HEK293 (cell line): ENCODE measurements at regions not wholly inside any gene's neighbourhood (a gene's known extent, or its start where the extent isn't known, plus 50 kb on each side); places are given as distances from the start of the nearest gene placed in this dataset.

Experiments used
- CTCF ChIA-PET: fragments of 350-600 bp; formaldehyde crosslinking; extraction: SDS; loops from one replicate; lab custom pipeline; 2021; ENCODE audit warnings: antibody characterized with exemption; lab: Yijun Ruan, JAX
- POLR2A ChIA-PET: fragments of 300-600 bp; formaldehyde crosslinking; extraction: SDS; loops from one replicate; lab custom pipeline; 2020; ENCODE audit warnings: antibody characterized with exemption, inconsistent platforms; lab: Yijun Ruan, JAX
- H3K27ac ChIP-seq: fragments of 200-500 bp; sonication (Bioruptor generic); 2 replicates; pipeline ENCODE4 v1.5.1; 2014; ENCODE audit warnings: low read depth, low read length, control low read depth, inconsistent platforms; ENCODE audit errors: extremely low read depth
- H3K36me3 ChIP-seq, 2 experiments: fragments of 200-500 bp in 1 of 2; sonication (Bioruptor generic) in 1 of 2; 1 replicate in 1 of 2; 2 replicates in 1 of 2; pipeline ENCODE4 v1.5.1; 2014 to 2017; ENCODE audit warnings: inconsistent platforms in 2 of 2, low read length in 2 of 2; ENCODE audit not compliant: control insufficient read depth in 2 of 2, insufficient read depth in 1 of 2
- H3K4me1 ChIP-seq: fragments of 200-500 bp; sonication (Bioruptor generic); 2 replicates; pipeline ENCODE4 v1.5.1; 2014; ENCODE audit warnings: mild to moderate bottlenecking, low read length, inconsistent platforms; ENCODE audit not compliant: control insufficient read depth, insufficient read depth
- H3K4me3 ChIP-seq: 2 replicates; pipeline ENCODE4 v1.5.1; 2011; ENCODE audit warnings: low read depth, mild to moderate bottlenecking, control low read depth, low read length, moderate library complexity
- H3K9me3 ChIP-seq: fragments of 200-500 bp; sonication (Bioruptor generic); 2 replicates; pipeline ENCODE4 v1.5.1; 2014; ENCODE audit warnings: low read depth, low read length, inconsistent platforms; ENCODE audit not compliant: control insufficient read depth, insufficient read depth
- BCL6B ChIP-seq: fragments of 450-650 bp; formaldehyde crosslinking; IDR thresholded peaks from 2 replicates; pipeline ENCODE4 v1.5.1; 2017; ENCODE audit warnings: missing biosample characterization, missing genetic modification characterization
- INSM2 ChIP-seq: fragments of 450-650 bp; formaldehyde crosslinking; IDR thresholded peaks from 2 replicates; pipeline ENCODE4 v1.5.1; 2016; ENCODE audit warnings: missing biosample characterization, missing genetic modification characterization
- OVOL3 ChIP-seq: fragments of 450-650 bp; formaldehyde crosslinking; IDR thresholded peaks from 2 replicates; pipeline ENCODE4 v1.5.1; 2016; ENCODE audit warnings: missing biosample characterization, missing genetic modification characterization
- SETDB1 ChIP-seq: IDR thresholded peaks from one replicate; pipeline ENCODE4 v1.6.1; 2017; ENCODE audit warnings: mild to moderate bottlenecking, low read length, moderate library complexity, mixed read lengths; ENCODE audit not compliant: insufficient read length
- SP3 ChIP-seq: fragments of 450-650 bp; formaldehyde crosslinking; IDR thresholded peaks from 2 replicates; pipeline ENCODE4 v1.5.1; 2016; ENCODE audit warnings: missing biosample characterization, missing genetic modification characterization
- TSHZ1 ChIP-seq: fragments of 450-650 bp; formaldehyde crosslinking; IDR thresholded peaks from 2 replicates; pipeline ENCODE4 v1.5.1; 2016; ENCODE audit warnings: missing biosample characterization, missing genetic modification characterization, borderline replicate concordance
- ZBTB48 ChIP-seq: fragments of 450-650 bp; formaldehyde crosslinking; IDR thresholded peaks from 2 replicates; pipeline ENCODE4 v1.5.1; 2016; ENCODE audit warnings: missing biosample characterization, missing genetic modification characterization
- ZFP41 ChIP-seq: fragments of 450-650 bp; formaldehyde crosslinking; IDR thresholded peaks from 2 replicates; pipeline ENCODE4 v1.5.1; 2016; ENCODE audit warnings: missing biosample characterization, missing genetic modification characterization, borderline replicate concordance
- ZNF132 ChIP-seq: fragments of 450-650 bp; formaldehyde crosslinking; IDR thresholded peaks from 2 replicates; pipeline ENCODE4 v1.5.1; 2017; ENCODE audit warnings: missing biosample characterization, missing genetic modification characterization, borderline replicate concordance
- ZNF140 ChIP-seq: fragments of 450-650 bp; formaldehyde crosslinking; IDR thresholded peaks from 2 replicates; pipeline ENCODE4 v1.5.1; 2016; ENCODE audit warnings: missing biosample characterization, missing genetic modification characterization
- ZNF202 ChIP-seq: fragments of 450-650 bp; formaldehyde crosslinking; IDR thresholded peaks from 2 replicates; pipeline ENCODE4 v1.5.1; 2016; ENCODE audit warnings: missing biosample characterization, missing genetic modification characterization, borderline replicate concordance
- ZNF23 ChIP-seq: fragments of 450-650 bp; formaldehyde crosslinking; IDR thresholded peaks from 2 replicates; pipeline ENCODE4 v1.5.1; 2016; ENCODE audit warnings: missing biosample characterization, missing genetic modification characterization, borderline replicate concordance
- ZNF394 ChIP-seq: fragments of 450-650 bp; formaldehyde crosslinking; IDR thresholded peaks from 2 replicates; pipeline ENCODE4 v1.5.1; 2016; ENCODE audit warnings: missing biosample characterization, missing genetic modification characterization, mild to moderate bottlenecking, moderate library complexity, borderline replicate concordance
- ZNF426 ChIP-seq: fragments of 450-650 bp; formaldehyde crosslinking; IDR thresholded peaks from 2 replicates; pipeline ENCODE4 v1.5.1; 2017; ENCODE audit warnings: missing biosample characterization, missing genetic modification characterization, mild to moderate bottlenecking, inconsistent platforms, moderate library complexity
- ZNF449 ChIP-seq: fragments of 450-650 bp; formaldehyde crosslinking; IDR thresholded peaks from 2 replicates; pipeline ENCODE4 v1.5.1; 2017; ENCODE audit warnings: missing biosample characterization, mild to moderate bottlenecking, missing genetic modification characterization, moderate library complexity
- ZNF473 ChIP-seq: fragments of 450-650 bp; formaldehyde crosslinking; IDR thresholded peaks from 2 replicates; pipeline ENCODE4 v1.5.1; 2017; ENCODE audit warnings: missing biosample characterization, missing genetic modification characterization
- ZNF580 ChIP-seq: fragments of 450-650 bp; formaldehyde crosslinking; IDR thresholded peaks from 2 replicates; pipeline ENCODE4 v1.5.1; 2016; ENCODE audit warnings: missing biosample characterization, missing genetic modification characterization
- ZNF585B ChIP-seq: fragments of 450-650 bp; formaldehyde crosslinking; IDR thresholded peaks from 2 replicates; pipeline ENCODE4 v1.5.1; 2016; ENCODE audit warnings: missing biosample characterization, missing genetic modification characterization
- ZNF626 ChIP-seq: fragments of 450-650 bp; sonication (Bioruptor Pico); formaldehyde crosslinking; IDR thresholded peaks from 2 replicates; pipeline ENCODE4 v1.5.1; 2018; ENCODE audit warnings: missing biosample characterization, missing genetic modification characterization, inconsistent platforms
- ZNF707 ChIP-seq: fragments of 450-650 bp; formaldehyde crosslinking; IDR thresholded peaks from 2 replicates; pipeline ENCODE4 v1.5.1; 2016; ENCODE audit warnings: missing biosample characterization, missing genetic modification characterization
- ZNF791 ChIP-seq: fragments of 450-650 bp; formaldehyde crosslinking; IDR thresholded peaks from 2 replicates; pipeline ENCODE4 v1.5.1; 2016; ENCODE audit warnings: missing biosample characterization, missing genetic modification characterization

GRCh38 chr5:159657298-159657697 lies 259.0 kb upstream of the ADRA1B start (continued):
- TF ChIP-seq TSHZ1 (tag by site-specific recombination) (no peak), ZNF140 (tag by site-specific recombination) (no peak), INSM2 (tag by site-specific recombination) (no peak)

GRCh38 chr5:159657771-159658170 lies 258.5 kb upstream of the ADRA1B start:
- ChIA-PET CTCF (no interaction called here), POLR2A (no interaction called here)
- Histone ChIP-seq H3K9me3 (no peaks in the 10 kb centered on the region), H3K4me1 (peaks cover 3% of the 10 kb centered on the region; the same call in 1 of the 2 replicates), H3K36me3 (no peaks in the 10 kb centered on the region), H3K27ac (no peak overlapping the region), H3K4me3 (no peak overlapping the region)
- no peak for TF ChIP-seq ZBTB48
- TF ChIP-seq ZNF585B = no peak
- TF ChIP-seq SP3 (tag by site-specific recombination) = no peak
- no peak for TF ChIP-seq ZNF23 (tag by site-specific recombination)
- no peak for TF ChIP-seq ZNF202 (tag by site-specific recombination)
- TF ChIP-seq ZNF791 (tag by site-specific recombination) = no peak
- no peak for TF ChIP-seq ZNF626 (tag by site-specific recombination)
- TF ChIP-seq ZNF394 (tag by site-specific recombination) = no peak
- TF ChIP-seq OVOL3 = no peak
- TF ChIP-seq ZNF132 (tag by site-specific recombination) = no peak
- no peak for TF ChIP-seq SETDB1
- TF ChIP-seq BCL6B = no peak
- TF ChIP-seq ZNF473 (tag by site-specific recombination) = no peak
- TF ChIP-seq ZNF426 (tag by site-specific recombination) = no peak

- ChIA-PET POLR2A (no interaction called here), CTCF (no interaction called here)
- Histone ChIP-seq H3K36me3 (no peaks in the 10 kb centered on the region), H3K4me3 (no peak overlapping the region), H3K27ac (no peak overlapping the region), H3K4me1 (peaks cover 3% of the 10 kb centered on the region; the same call in 1 of the 2 replicates), H3K9me3 (no peaks in the 10 kb centered on the region)
- TF ChIP-seq ZNF580 (tag by site-specific recombination) = no peak
- TF ChIP-seq ZFP41 (tag by site-specific recombination) = no peak
- TF ChIP-seq ZNF707 (tag by site-specific recombination) = no peak
- no peak for TF ChIP-seq ZNF449 (tag by site-specific recombination)
Measured at GRCh38 chr5:159658266-159658925, 257.9 kb upstream of the ADRA1B start.
